GM23248 (cell line): ENCODE measurements at regions not wholly inside any gene's neighbourhood (a gene's known extent, or its start where the extent isn't known, plus 50 kb on each side); places are given as distances from the start of the nearest gene placed in this dataset.
A peak's percentile ranks its signal among the peaks of the same experiment; 100 is the strongest.

Experiments used
- EZH2 ChIP-seq: fragments of 200-600 bp; sonication (generic); IDR thresholded peaks from 2 replicates; pipeline ENCODE4 v1.6.1; 2018; ENCODE audit warnings: antibody characterized with exemption, mild to moderate bottlenecking; ENCODE audit not compliant: insufficient read depth, poor library complexity, severe bottlenecking
- EZH2phosphoT487 ChIP-seq: fragments of 200-600 bp; sonication (generic); IDR thresholded peaks from 2 replicates; pipeline ENCODE4 v1.6.1; 2018; ENCODE audit warnings: antibody characterized with exemption, moderate library complexity, mild to moderate bottlenecking, low read depth; ENCODE audit not compliant: insufficient read depth

DNA sequence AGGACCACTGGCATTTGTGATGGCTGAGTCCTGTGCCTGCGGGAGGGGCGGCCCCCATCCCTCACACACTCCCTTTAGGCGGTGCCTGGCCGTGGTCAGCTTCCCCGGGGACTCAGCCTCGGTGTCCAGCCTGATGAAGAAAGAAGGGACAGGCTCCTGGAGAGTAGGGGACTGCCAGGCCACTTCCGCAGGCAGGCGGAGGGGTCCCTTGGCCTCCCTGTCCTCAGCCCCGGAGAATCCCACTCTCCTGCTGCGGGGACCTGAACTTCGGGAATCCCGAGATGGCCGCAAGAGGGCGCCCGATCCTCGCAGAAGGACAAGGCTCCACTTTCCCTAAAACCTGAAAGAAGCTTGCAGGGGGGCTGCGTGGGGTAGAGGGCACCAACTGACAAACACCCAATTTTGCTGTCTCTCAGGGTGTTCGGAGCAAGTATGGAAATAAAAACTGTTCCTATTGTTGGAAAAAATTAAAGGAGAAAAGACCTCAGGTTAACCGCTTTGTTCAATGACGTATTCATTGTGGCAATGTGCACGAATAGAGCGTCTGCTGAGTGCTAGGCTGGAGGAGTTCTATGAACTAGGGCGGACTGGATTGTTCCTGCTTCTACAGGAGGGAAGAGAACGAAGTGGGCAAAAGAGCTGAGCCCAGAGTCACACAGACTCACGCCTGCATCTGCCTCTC, 297.3 kb downstream of the ZNF536 start:
- TF ChIP-seq EZH2 (peak; percentile 64), EZH2phosphoT487 (no peak)
